ENCODE measurements at regions not wholly inside any gene's neighbourhood (a gene's known extent, or its start where the extent isn't known, plus 50 kb on each side); places are given as distances from the start of the nearest gene placed in this dataset.

DNA sequence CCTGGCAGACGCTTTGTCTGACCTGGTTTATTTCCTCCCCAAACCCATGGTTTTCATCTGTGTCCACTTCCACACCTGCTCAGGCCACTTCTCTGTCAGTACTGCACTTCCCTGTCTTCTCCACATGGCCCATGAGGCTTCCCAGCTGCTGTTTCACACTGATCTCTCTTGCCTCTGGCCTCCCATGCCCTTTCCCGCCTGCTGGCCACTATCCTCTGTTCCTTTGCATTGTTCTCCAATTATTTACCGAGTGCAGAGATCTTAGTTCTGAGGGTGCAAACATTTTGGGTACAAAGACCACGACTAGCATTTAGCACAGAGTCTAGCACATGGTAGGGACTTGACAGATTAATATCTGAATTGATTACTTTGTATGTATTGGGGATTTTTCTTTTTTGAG lies 174.8 kb upstream of the NPY2R start:
- H3K9ac ChIP-seq (ENCODE audit: low read depth, low read length, poor library complexity, severe bottlenecking): no peak overlapping the region
- H3K4me3 ChIP-seq (ENCODE audit: low read length, poor library complexity, severe bottlenecking): no peak overlapping the region
- TF ChIP-seq EZH2phosphoT487 (IDR thresholded peaks at IDR 0.05; ENCODE audit: borderline replicate concordance): no peak
- TF ChIP-seq, protein P1, sequence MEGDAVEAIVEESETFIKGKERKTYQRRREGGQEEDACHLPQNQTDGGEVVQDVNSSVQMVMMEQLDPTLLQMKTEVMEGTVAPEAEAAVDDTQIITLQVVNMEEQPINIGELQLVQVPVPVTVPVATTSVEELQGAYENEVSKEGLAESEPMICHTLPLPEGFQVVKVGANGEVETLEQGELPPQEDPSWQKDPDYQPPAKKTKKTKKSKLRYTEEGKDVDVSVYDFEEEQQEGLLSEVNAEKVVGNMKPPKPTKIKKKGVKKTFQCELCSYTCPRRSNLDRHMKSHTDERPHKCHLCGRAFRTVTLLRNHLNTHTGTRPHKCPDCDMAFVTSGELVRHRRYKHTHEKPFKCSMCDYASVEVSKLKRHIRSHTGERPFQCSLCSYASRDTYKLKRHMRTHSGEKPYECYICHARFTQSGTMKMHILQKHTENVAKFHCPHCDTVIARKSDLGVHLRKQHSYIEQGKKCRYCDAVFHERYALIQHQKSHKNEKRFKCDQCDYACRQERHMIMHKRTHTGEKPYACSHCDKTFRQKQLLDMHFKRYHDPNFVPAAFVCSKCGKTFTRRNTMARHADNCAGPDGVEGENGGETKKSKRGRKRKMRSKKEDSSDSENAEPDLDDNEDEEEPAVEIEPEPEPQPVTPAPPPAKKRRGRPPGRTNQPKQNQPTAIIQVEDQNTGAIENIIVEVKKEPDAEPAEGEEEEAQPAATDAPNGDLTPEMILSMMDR (conservative IDR thresholded peaks at IDR 0.05; ENCODE audit: low read length): no peak
- H3K27me3 ChIP-seq (ENCODE audit: insufficient read depth, low read length, poor library complexity, severe bottlenecking): no peaks in the 10 kb centered on the region
- no peaks in the 10 kb centered on the region for H3K4me1 ChIP-seq (ENCODE audit: insufficient read depth, low read length, poor library complexity, severe bottlenecking)
- no peaks in the 10 kb centered on the region for H3K36me3 ChIP-seq (ENCODE audit: insufficient read depth, low read length)
- no peaks in the 10 kb centered on the region for H4K20me1 ChIP-seq (ENCODE audit: insufficient read depth, low read length, poor library complexity, severe bottlenecking)
- H3K9me2 ChIP-seq (replicated peaks; ENCODE audit: low read depth, low read length): no peaks in the 10 kb centered on the region
- no peaks in the 10 kb centered on the region for H3K79me2 ChIP-seq (ENCODE audit: insufficient read depth, low read length)
- no peak overlapping the region for H2AFZ ChIP-seq (ENCODE audit: low read length)
- H3K4me2 ChIP-seq (ENCODE audit: low read depth, low read length, poor library complexity, severe bottlenecking): no peak overlapping the region
- H3F3A ChIP-seq (ENCODE audit: low read depth): no peaks in the 10 kb centered on the region
- H3K9me3 ChIP-seq (ENCODE audit: insufficient read depth, low read depth, low read length): no peaks in the 10 kb centered on the region

DNA sequence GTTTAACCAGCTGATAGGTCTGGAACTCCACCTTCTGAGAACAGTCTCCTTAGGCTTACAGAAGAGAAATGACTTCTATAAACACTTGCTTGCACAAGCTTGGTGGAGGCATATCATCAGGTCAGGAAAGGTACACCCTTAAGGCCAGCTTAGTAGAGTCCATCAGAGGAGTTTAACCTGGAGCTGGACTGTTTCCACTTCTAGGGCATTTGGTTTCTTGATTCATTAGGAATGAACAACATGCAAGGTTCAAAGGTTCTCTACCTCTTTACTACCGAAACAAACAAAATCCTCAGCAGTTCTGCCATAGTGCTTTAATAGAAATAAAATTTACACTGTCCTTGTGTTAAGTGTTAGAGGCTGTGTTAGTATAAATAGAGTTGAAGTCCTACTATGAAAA lies 171.4 kb upstream of the NPY2R start:
- Histone ChIP-seq H3K79me2 (ENCODE audit: insufficient read depth, low read length) (no peaks in the 10 kb centered on the region), H2AFZ (ENCODE audit: low read length) (no peak overlapping the region), H3K4me2 (ENCODE audit: low read depth, low read length, poor library complexity, severe bottlenecking) (no peak overlapping the region), H3K4me3 (ENCODE audit: low read length, poor library complexity, severe bottlenecking) (no peak overlapping the region), H3K27me3 (ENCODE audit: insufficient read depth, low read length, poor library complexity, severe bottlenecking) (no peaks in the 10 kb centered on the region), H4K20me1 (ENCODE audit: insufficient read depth, low read length, poor library complexity, severe bottlenecking) (no peaks in the 10 kb centered on the region), H3K4me1 (ENCODE audit: insufficient read depth, low read length, poor library complexity, severe bottlenecking) (no peaks in the 10 kb centered on the region), H3K9me3 (ENCODE audit: insufficient read depth, low read depth, low read length) (no peaks in the 10 kb centered on the region), H3K9ac (ENCODE audit: low read depth, low read length, poor library complexity, severe bottlenecking) (no peak overlapping the region), H3K36me3 (ENCODE audit: insufficient read depth, low read length) (no peaks in the 10 kb centered on the region), H3F3A (ENCODE audit: low read depth) (no peaks in the 10 kb centered on the region), H3K9me2 (replicated peaks; ENCODE audit: low read depth, low read length) (no peaks in the 10 kb centered on the region)
- TF ChIP-seq, protein P1 (conservative IDR thresholded peaks at IDR 0.05; ENCODE audit: low read length): no peak
- TF ChIP-seq EZH2phosphoT487 (IDR thresholded peaks at IDR 0.05; ENCODE audit: borderline replicate concordance): no peak

DNA sequence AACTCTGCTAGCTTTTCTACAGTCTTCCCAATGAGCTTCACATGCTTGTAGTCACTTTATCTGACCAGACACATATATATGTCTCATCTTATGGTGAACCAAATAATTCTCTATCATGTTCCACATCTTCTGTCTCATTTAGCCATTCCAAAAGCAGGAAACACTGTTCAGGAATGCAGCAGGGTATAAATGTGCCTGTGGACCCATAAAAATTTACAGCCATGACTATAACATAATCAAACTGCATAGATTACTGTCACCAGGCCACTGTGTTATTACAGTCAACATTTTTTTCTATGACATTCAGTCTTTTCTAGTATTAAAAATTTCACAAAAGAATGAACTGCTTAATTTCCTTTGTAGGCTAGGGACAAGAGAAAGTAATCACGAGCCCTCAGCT lies 170.0 kb upstream of the NPY2R start:
- H3K9me3 ChIP-seq (ENCODE audit: insufficient read depth, low read depth, low read length): no peaks in the 10 kb centered on the region
- no peaks in the 10 kb centered on the region for H3F3A ChIP-seq (ENCODE audit: low read depth)
- no peaks in the 10 kb centered on the region for H3K79me2 ChIP-seq (ENCODE audit: insufficient read depth, low read length)
- no peaks in the 10 kb centered on the region for H4K20me1 ChIP-seq (ENCODE audit: insufficient read depth, low read length, poor library complexity, severe bottlenecking)
- TF ChIP-seq EZH2phosphoT487 (IDR thresholded peaks at IDR 0.05; ENCODE audit: borderline replicate concordance): no peak
- TF ChIP-seq, protein P1 (conservative IDR thresholded peaks at IDR 0.05; ENCODE audit: low read length): no peak
- H3K4me1 ChIP-seq (ENCODE audit: insufficient read depth, low read length, poor library complexity, severe bottlenecking): no peaks in the 10 kb centered on the region
- no peaks in the 10 kb centered on the region for H3K27me3 ChIP-seq (ENCODE audit: insufficient read depth, low read length, poor library complexity, severe bottlenecking)
- no peak overlapping the region for H2AFZ ChIP-seq (ENCODE audit: low read length)
- no peak overlapping the region for H3K4me2 ChIP-seq (ENCODE audit: low read depth, low read length, poor library complexity, severe bottlenecking)
- H3K4me3 ChIP-seq (ENCODE audit: low read length, poor library complexity, severe bottlenecking): no peak overlapping the region
- no peak overlapping the region for H3K9ac ChIP-seq (ENCODE audit: low read depth, low read length, poor library complexity, severe bottlenecking)
- no peaks in the 10 kb centered on the region for H3K9me2 ChIP-seq (replicated peaks; ENCODE audit: low read depth, low read length)
- no peaks in the 10 kb centered on the region for H3K36me3 ChIP-seq (ENCODE audit: insufficient read depth, low read length)

All from Loucy (cell line).